AG04449 (cell line): ENCODE measurements at regions not wholly inside any gene's neighbourhood (a gene's known extent, or its start where the extent isn't known, plus 50 kb on each side); places are given as distances from the start of the nearest gene placed in this dataset.
"Not testable (repeated sequence)": the region's sequence is repeated elsewhere in the genome, so short reads cannot be mapped to it uniquely, and the experiment has no call there.

ENCODE experiments used
- CTCF ChIA-PET: fragments of 350-600 bp; formaldehyde crosslinking; extraction: SDS; loops from one replicate; lab custom pipeline; 2021; ENCODE audit warnings: antibody characterized with exemption; lab: Yijun Ruan, JAX
- POLR2A ChIA-PET: fragments of 400-600, 350-600 bp; formaldehyde crosslinking; extraction: SDS; loops from one replicate; lab custom pipeline; 2020; ENCODE audit warnings: antibody characterized with exemption, inconsistent platforms; lab: Yijun Ruan, JAX
- DNase-seq: peaks from one replicate; pipeline ENCODE4 v3.0.0-alpha.2; 2010; ENCODE audit warnings: low read depth, low spot score
- H3K4me3 ChIP-seq: 2 replicates; pipeline ENCODE4 v1.5.1; 2011; ENCODE audit warnings: low read depth, mild to moderate bottlenecking, control low read depth, low read length
- CTCF ChIP-seq: IDR thresholded peaks from one replicate; pipeline ENCODE4 v1.5.1; 2011; ENCODE audit warnings: mild to moderate bottlenecking, moderate library complexity, low read length, control low read depth, inconsistent platforms; ENCODE audit not compliant: insufficient read depth; ENCODE audit errors: missing control alignments

GRCh38 chr13:50392977-50393376, 377.7 kb downstream of the KCNRG start:
- CTCF ChIA-PET, result no interaction called here
- TF ChIP-seq CTCF, result no peak
- no peak for DNase-seq
- POLR2A ChIA-PET, result no interaction called here
- no peak overlapping the region for H3K4me3 ChIP-seq

GRCh38 chr13:50393628-50394027, 378.4 kb downstream of the KCNRG start:
- H3K4me3 ChIP-seq, result no peak overlapping the region
- ChIA-PET CTCF (no interaction called here), POLR2A (no interaction called here)

GRCh38 chr13:50396001-50396400, 380.8 kb downstream of the KCNRG start:
- H3K4me3 ChIP-seq, result no peak overlapping the region
- DNase-seq, result no peak
- TF ChIP-seq CTCF, result no peak
- ChIA-PET CTCF (interaction anchor here (0.6 to 1.6 kb wide), 2 partner anchors 9 to 671 kb away, joined by 3 to 6 read pairs; no protein-coding TSS in a partner anchor), POLR2A (no interaction called here)

More at GRCh38 chr13:50393628-50394027, 378.4 kb downstream of the KCNRG start:
- TF ChIP-seq CTCF, result no peak
- no peak for DNase-seq

GRCh38 chr13:50396618-50397017, 381.4 kb downstream of the KCNRG start:
- CTCF ChIA-PET, DNase-seq, H3K4me3 ChIP-seq, POLR2A ChIA-PET: not testable (repeated sequence)

- POLR2A ChIA-PET, result no interaction called here
- TF ChIP-seq CTCF, result no peak
- CTCF ChIA-PET, result no interaction called here
- H3K4me3 ChIP-seq, result no peak overlapping the region
- no peak for DNase-seq
Observed at GRCh38 chr13:50400035-50400726, 384.9 kb downstream of the KCNRG start.

GRCh38 chr13:50401049-50401505, 385.8 kb downstream of the KCNRG start:
- ChIA-PET CTCF (interaction anchor here (1.0 kb wide), 1 partner anchor 13 kb away, joined by 4 read pairs; no protein-coding TSS in a partner anchor), POLR2A (no interaction called here)
- DNase-seq, result peak; percentile 74
- TF ChIP-seq CTCF, result no peak
- H3K4me3 ChIP-seq, result no peak overlapping the region
